Stimulated activated CD8-positive, alpha-beta memory T cell treated with anti-CD3 and anti-CD28 coated beads, Interleukin-12 subunit alpha, Interleukin-12 subunit beta, amount 100 ng/mL, for 1 hour (primary cell): ENCODE measurements at regions not wholly inside any gene's neighbourhood (a gene's known extent, or its start where the extent isn't known, plus 50 kb on each side); places are given as distances from the start of the nearest gene placed in this dataset.

Source experiments
- DNase-seq: peaks from one replicate; pipeline ENCODE4 v3.0.0-alpha.2; 2020; ENCODE audit warnings: low read depth

- DNase-seq, result no peak
Measured at GRCh38 chr4:163871078-163871477, 376.6 kb downstream of the TMA16 start.

DNA sequence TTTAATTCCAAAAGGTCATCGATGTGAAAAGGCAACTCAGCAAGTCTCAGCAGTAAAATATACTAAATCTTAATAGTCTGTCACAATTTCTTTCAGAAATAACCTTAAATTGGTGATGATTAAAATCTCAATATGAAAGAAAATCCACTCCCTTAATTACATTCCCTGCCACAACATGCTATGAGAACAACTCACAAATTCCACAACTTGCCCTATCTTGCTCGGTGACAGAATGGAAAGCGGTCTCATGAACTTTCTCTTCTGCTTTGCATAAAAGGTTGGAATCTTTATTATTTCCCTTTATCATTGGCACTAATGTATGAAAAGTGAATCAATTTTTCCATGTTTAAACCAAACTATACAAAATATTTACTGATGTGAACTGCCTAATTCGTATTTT, 380.8 kb downstream of the TMA16 start:
- DNase-seq, result no peak

GRCh38 chr4:163878336-163879121, 384.0 kb downstream of the TMA16 start:
- DNase-seq, result no peak

- DNase-seq, result no peak
Measured at GRCh38 chr4:163892417-163892816, 397.9 kb downstream of the TMA16 start.

- DNase-seq, result no peak
Measured at GRCh38 chr4:163895378-163896005, 401.0 kb downstream of the TMA16 start.

DNA sequence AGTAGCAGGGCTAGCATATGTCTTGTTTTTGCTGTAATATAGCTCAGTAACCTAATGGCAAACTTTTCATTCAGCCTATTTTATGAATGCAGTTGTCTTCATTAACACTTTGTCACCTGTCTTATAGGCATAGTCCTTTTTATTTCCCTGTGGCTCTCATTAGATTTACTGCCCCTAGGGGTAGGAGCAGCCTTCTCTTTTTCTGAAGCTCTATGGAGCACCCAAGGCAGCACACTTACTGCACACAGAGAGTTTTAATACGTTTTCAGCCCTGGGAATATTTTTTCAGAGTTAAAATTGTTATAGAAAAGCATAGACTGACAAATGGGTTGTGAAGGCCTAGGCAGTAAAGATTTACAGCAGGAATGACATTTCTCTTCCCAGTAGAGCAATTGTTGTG, 406.8 kb downstream of the TMA16 start:
- no peak for DNase-seq

GRCh38 chr4:163902417-163902816, 407.9 kb downstream of the TMA16 start:
- DNase-seq, result no peak

GRCh38 chr4:163911891-163912290, 417.4 kb downstream of the TMA16 start:
- DNase-seq, result no peak

DNA sequence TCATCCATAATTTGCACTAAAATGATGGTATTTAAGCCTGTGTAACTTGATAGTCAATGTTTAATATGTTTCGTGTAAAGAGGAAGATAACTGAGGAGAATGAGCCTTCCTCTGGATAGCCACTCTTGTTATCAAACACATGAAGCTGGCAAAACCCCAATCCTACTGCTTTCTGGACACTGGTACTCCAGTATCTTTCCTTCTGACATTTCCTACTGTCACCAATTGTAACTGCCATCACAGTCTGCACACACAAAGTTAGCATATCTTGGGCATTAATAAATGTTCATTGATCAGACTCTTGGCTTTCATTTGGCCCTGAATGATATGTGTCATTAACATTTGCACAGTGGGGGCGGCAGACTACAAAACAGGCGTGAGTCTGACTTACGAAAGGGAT, 419.1 kb downstream of the TMA16 start:
- DNase-seq, result no peak

DNA sequence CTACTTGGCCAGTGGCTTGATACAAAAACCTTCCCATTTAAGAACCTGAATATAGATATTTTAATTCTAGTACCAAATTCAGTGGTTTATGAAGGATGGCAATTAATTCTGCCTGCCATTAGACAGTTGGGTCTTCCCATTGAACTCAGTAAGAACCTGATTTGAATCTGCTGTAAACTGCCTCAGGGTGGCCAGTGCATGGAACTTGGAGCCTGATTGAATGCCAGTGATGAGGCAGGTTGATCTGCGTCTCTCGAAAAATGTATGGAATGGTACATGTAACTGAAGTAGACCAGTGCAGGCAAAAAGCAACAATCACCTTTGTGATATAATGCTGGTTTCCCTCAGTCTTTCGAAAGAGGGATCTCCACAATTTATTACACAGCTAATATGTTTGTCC, 421.4 kb downstream of the TMA16 start:
- no peak for DNase-seq

DNA sequence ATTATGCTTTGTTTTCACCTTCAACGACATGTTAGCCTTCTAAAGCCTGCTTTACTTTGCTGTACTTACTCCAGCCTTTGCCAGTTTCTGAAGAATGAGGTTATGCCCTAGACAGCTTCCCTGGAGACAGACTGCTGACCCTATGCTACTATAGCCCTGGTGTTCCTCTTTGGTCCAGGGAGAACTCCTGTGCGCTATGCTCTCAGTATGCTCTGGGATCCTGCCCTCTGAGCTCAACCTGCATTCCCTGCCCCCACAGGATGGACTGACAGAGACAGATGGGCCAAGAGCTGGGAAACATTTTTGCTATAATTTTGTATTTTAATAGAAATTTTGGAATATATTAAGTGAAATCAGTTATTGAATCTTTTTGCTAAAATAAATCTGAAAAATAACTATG, 425.9 kb downstream of the TMA16 start:
- DNase-seq, result no peak

DNA sequence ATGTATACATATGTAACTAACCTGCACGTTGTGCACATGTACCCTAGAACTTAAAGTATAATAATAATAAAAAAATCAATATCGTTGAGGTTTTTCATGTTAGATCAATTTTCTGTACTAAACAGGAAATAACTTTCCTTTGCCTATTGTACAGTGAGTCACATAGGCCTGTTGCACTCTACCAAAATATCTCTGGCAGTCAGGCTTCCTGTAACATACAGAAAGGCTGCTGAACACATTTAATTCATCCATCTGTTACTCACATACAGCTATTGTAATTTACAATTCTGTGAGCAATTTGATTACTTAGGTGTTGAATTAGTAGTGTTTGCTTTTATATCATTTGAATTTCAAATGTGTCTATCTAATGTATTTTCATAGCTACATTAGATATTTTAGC, 427.8 kb downstream of the TMA16 start:
- DNase-seq, result no peak

GRCh38 chr4:163923092-163923491, 428.6 kb downstream of the TMA16 start:
- no peak for DNase-seq

DNA sequence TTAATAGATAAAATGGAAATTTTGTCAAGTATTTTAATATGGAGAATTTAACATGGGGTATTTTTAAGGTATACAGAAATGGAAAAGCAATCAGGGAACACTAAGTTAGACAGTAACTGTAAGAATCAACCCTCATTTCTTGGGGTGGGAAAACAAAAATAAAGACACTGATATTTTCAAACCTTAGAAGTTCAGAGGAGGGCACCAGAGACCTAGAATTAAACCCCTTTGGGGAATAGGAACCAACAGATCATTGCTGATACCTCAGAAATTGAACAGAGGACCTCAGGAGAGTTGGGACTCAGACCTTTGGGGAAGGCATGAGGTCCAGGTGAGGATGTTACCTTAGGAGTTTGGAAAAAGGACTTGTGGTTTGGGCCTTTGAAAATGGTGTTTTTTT, 435.6 kb downstream of the TMA16 start:
- DNase-seq, result no peak

GRCh38 chr4:163932504-163932903, 438.0 kb downstream of the TMA16 start:
- no peak for DNase-seq

GRCh38 chr4:163939597-163939996, 445.1 kb downstream of the TMA16 start:
- DNase-seq, result no peak

- no peak for DNase-seq
Measured at GRCh38 chr4:163941221-163941905, 446.9 kb downstream of the TMA16 start.

DNA sequence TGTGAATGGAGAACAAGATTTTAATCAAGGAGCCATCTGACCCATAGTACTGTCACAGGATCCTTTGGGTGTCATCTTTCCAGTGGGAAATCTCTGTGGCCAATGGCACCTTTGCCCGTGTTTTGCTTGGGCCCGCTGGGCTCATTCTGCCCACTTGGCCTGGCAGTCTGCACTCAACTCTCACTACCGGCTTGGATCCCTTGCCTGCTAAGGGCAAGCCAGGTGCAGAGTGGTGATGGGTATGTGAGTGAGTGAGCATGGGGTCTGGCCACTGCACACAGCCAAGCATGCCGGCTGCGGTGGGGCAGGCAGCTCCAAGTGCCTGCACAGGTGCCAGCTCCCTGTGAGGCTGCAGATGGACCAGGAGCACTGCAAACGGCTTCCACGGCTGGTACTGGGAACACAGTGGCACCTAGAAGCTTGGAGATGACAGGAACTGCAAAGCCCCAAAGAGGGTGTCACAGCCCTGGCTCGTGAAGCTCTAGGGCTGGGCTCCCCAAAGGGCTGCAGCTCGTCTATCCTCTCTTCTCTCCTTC, 454.5 kb downstream of the TMA16 start:
- DNase-seq, result no peak

DNA sequence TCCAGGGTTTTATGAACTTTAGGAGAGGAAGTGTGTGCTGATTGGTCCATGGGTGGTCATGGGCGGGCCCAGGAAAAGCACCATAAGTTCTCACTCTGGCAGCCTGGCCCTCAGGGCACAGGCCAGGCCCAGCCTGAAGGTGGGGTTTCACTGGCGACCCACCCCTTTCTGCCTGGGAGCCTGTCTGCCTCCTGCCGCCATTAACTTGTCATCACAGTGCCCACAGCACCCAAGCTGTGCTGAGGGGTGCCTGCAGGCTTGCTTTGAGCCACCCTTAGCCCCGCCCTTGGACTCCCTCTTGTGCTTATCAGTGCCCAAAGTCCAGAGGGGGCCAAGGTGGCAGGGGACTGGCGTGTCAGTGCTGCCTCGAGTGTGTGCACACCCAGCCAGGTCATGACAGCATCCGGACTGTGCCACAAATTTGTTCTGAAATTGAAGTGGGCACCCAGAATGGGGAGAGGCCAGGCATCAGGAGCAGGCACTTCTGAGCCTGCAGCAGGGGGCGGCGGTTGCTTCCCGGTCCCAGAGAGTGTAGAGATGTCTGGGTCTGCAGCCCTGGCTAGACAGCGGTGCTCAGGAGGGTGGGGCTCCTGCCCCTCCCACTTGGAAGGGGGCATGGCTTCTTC, 455.6 kb downstream of the TMA16 start:
- DNase-seq, result no peak

GRCh38 chr4:163955288-163955687, 460.8 kb downstream of the TMA16 start:
- DNase-seq, result no peak

DNA sequence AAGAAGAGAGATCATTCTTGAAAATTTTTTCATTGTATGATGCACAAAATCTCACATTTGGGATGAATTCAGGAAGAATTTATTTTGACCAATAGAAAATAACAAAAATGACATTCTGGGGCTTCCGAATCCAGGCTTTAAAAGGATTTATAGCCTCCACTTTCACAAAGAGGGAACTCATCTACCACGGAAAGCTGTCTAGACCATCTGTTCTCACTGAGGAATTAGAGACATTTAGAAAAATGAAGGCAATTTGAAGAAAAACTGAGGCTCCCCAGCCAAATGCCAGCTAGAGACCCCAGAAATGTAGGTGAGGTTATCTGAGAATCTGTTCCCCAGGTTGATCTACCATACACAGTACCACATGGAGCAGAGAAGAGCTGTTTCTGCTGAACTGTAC, 464.3 kb downstream of the TMA16 start:
- DNase-seq, result no peak

DNA sequence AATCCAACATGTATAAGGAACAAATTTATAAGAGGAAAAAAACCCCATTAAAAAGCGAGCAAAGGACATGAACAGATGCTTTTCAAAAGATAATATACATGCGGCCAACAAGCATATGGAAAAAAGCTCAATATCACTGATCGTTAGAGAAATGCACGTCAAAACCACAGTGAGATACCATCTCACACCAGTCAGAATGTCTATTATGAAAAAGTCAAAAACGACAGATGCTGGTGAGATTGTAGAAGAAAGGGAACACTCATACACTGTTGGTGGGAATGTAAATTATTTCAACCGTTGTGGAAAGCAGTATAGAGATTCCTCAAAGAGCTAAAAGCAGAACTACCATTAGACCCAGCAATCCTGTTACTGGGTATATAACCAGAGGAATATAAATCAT, 465.4 kb downstream of the TMA16 start:
- no peak for DNase-seq

GRCh38 chr4:163966612-163967011, 472.1 kb downstream of the TMA16 start:
- DNase-seq, result no peak
